ENCODE measurements at regions not wholly inside any gene's neighbourhood (a gene's known extent, or its start where the extent isn't known, plus 50 kb on each side); places are given as distances from the start of the nearest gene placed in this dataset.

DNA sequence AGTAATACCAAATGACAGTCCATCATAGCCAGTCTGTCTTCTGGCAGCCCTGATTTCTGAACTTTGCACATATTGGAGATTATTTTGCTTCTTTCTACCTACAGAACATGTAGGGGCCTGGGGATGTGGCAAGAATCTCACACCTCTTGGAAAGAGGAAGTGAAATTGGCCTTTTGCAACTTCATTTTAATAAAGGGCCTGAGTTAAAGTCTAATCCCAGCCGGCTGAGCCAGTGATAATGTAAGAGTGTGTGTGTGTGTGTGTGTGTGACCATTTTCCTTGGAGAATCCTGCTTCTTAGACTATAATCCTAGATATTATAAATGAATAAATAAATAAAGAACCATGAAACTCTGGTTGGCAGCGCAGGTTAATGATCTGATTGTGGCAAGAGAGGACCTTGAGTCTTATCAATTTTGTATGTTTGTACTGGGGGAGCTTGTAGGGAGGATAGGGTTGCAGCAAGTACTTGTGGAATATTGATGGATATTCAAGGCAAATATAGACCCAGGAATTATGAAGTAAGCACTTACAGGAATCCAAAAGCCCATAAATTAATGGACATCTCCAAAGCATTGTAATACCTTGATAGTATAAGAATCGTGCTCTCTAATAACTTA, 233.2 kb upstream of the AMIGO2 start (continued):
- TF ChIP-seq, protein P1, sequence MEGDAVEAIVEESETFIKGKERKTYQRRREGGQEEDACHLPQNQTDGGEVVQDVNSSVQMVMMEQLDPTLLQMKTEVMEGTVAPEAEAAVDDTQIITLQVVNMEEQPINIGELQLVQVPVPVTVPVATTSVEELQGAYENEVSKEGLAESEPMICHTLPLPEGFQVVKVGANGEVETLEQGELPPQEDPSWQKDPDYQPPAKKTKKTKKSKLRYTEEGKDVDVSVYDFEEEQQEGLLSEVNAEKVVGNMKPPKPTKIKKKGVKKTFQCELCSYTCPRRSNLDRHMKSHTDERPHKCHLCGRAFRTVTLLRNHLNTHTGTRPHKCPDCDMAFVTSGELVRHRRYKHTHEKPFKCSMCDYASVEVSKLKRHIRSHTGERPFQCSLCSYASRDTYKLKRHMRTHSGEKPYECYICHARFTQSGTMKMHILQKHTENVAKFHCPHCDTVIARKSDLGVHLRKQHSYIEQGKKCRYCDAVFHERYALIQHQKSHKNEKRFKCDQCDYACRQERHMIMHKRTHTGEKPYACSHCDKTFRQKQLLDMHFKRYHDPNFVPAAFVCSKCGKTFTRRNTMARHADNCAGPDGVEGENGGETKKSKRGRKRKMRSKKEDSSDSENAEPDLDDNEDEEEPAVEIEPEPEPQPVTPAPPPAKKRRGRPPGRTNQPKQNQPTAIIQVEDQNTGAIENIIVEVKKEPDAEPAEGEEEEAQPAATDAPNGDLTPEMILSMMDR (IDR thresholded peaks at IDR 0.05; ENCODE audit: low read depth, low read length, missing input control) = no peak

DNA sequence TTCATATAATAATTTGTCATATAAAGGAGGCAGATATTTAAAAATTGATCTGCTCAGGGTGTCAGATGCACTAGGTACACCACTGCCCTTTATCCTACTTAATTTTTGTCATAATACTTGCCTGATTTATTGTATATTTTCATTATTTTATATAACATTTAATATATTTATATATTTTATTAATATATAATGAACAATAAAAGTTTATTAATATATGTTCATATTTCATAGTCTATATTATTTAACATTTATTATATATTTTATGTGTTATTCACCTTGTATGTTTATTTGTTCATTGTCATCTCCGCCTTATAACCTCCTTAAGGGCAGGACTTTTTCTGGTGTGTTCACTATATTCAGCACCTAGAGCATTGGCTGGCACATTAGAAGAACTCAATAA, 232.4 kb upstream of the AMIGO2 start:
- peak overlapping the region; percentile 46 to 75 for H3K27ac ChIP-seq (ENCODE audit: low read depth in 1 of 2, low read length in 2 of 2)
- H3K9me3 ChIP-seq (ENCODE audit: control insufficient read depth in 4 of 4, low read length in 3 of 4) = no peaks in the 10 kb centered on the region
- H3K36me3 ChIP-seq (ENCODE audit: control insufficient read depth in 4 of 4, insufficient read depth in 3 of 4, low read depth in 1 of 4, low read length in 3 of 4) = no peaks in the 10 kb centered on the region
- no peak overlapping the region for H3K9ac ChIP-seq (ENCODE audit: low read depth in 1 of 2, low read length in 2 of 2)
- DNase-seq (ENCODE audit: low spot score) = no peak
- 98% methylated on average over 1 of the region's 1 CpG for whole genome bisulfite sequencing
- H3K4me3 ChIP-seq (ENCODE audit: low read depth in 1 of 3, low read length in 3 of 3) = no peak overlapping the region
- no peak for TF ChIP-seq YY1 (IDR thresholded peaks at IDR 0.05)
- TF ChIP-seq, protein P2, sequence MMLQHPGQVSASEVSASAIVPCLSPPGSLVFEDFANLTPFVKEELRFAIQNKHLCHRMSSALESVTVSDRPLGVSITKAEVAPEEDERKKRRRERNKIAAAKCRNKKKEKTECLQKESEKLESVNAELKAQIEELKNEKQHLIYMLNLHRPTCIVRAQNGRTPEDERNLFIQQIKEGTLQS (IDR thresholded peaks at IDR 0.05) = no peak
- TF ChIP-seq, protein P3, sequence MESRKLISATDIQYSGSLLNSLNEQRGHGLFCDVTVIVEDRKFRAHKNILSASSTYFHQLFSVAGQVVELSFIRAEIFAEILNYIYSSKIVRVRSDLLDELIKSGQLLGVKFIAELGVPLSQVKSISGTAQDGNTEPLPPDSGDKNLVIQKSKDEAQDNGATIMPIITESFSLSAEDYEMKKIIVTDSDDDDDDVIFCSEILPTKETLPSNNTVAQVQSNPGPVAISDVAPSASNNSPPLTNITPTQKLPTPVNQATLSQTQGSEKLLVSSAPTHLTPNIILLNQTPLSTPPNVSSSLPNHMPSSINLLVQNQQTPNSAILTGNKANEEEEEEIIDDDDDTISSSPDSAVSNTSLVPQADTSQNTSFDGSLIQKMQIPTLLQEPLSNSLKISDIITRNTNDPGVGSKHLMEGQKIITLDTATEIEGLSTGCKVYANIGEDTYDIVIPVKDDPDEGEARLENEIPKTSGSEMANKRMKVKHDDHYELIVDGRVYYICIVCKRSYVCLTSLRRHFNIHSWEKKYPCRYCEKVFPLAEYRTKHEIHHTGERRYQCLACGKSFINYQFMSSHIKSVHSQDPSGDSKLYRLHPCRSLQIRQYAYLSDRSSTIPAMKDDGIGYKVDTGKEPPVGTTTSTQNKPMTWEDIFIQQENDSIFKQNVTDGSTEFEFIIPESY (IDR thresholded peaks at IDR 0.05) = no peak
- TF ChIP-seq, protein P1 (IDR thresholded peaks at IDR 0.05; ENCODE audit: low read depth, low read length, missing input control) = no peak
- TF ChIP-seq RXRA (IDR thresholded peaks at IDR 0.05) = no peak
- no peak for TF ChIP-seq FOXA2 (IDR thresholded peaks at IDR 0.05)
- no peak for TF ChIP-seq HNF4A (conservative IDR thresholded peaks at IDR 0.05)
- no peak for TF ChIP-seq SP1 (IDR thresholded peaks at IDR 0.05)
- no peak for TF ChIP-seq JUND (IDR thresholded peaks at IDR 0.05)
- TF ChIP-seq HNF4G (IDR thresholded peaks at IDR 0.05) = no peak
- H3K4me1 ChIP-seq (ENCODE audit: control insufficient read depth in 4 of 4, insufficient read depth in 4 of 4, low read length in 3 of 4) = peaks cover 7 to 50% (median 30%) of the 10 kb centered on the region in 4 donors
- H3K27me3 ChIP-seq (ENCODE audit: control insufficient read depth in 4 of 4, insufficient read depth in 4 of 4, low read length in 3 of 4) = no peaks in the 10 kb centered on the region

DNA sequence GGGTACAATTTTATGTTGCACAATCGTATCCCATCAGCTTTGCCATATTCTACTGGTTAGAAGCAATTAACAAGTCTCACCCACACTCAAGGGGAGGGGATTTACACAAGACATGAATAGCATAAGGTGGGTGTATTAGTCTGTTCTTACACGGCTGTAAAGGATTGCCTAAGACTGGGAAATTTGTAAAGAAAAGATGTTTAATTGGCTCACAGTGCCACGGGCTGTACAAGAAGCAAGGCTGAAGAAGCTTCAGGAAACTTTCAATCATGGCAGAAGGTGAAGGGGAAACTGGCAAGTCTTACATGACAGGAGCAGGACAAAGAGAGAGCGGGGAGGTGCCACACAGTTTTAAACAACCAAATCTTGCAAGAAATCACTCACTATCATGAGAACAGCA, 231.8 kb upstream of the AMIGO2 start:
- no peak for DNase-seq (ENCODE audit: low spot score)
- no peaks in the 10 kb centered on the region for H3K9me3 ChIP-seq (ENCODE audit: control insufficient read depth in 4 of 4, low read length in 3 of 4)
- 70% methylated on average over 4 of the region's 4 CpGs for WGBS
- H3K9ac ChIP-seq (ENCODE audit: low read depth in 1 of 2, low read length in 2 of 2) = no peak overlapping the region
- peak overlapping the region in 1 of 2 donors; percentile 1 for H3K27ac ChIP-seq (ENCODE audit: low read depth in 1 of 2, low read length in 2 of 2)
- no peaks in the 10 kb centered on the region for H3K27me3 ChIP-seq (ENCODE audit: control insufficient read depth in 4 of 4, insufficient read depth in 4 of 4, low read length in 3 of 4)
- peaks cover 7 to 46% (median 28%) of the 10 kb centered on the region in 4 donors for H3K4me1 ChIP-seq (ENCODE audit: control insufficient read depth in 4 of 4, insufficient read depth in 4 of 4, low read length in 3 of 4)
- H3K36me3 ChIP-seq (ENCODE audit: control insufficient read depth in 4 of 4, insufficient read depth in 3 of 4, low read depth in 1 of 4, low read length in 3 of 4) = no peaks in the 10 kb centered on the region
- no peak overlapping the region for H3K4me3 ChIP-seq (ENCODE audit: low read depth in 1 of 3, low read length in 3 of 3)
- TF ChIP-seq EGR1 (IDR thresholded peaks at IDR 0.05; ENCODE audit: low read depth in 2 of 2) (no peak), RXRA (IDR thresholded peaks at IDR 0.05) (no peak), SP1 (IDR thresholded peaks at IDR 0.05) (no peak), NR2F2 (IDR thresholded peaks at IDR 0.05) (no peak), HNF4A (conservative IDR thresholded peaks at IDR 0.05) (no peak), GABPA (IDR thresholded peaks at IDR 0.05 in 1 of 2, conservative IDR thresholded peaks at IDR 0.05 in 1 of 2) (no peak), HNF4G (IDR thresholded peaks at IDR 0.05) (no peak), FOXA1 (IDR thresholded peaks at IDR 0.05) (no peak), JUND (IDR thresholded peaks at IDR 0.05) (no peak), TAF1 (conservative IDR thresholded peaks at IDR 0.05) (no peak), YY1 (IDR thresholded peaks at IDR 0.05) (no peak)
- TF ChIP-seq, protein P4, sequence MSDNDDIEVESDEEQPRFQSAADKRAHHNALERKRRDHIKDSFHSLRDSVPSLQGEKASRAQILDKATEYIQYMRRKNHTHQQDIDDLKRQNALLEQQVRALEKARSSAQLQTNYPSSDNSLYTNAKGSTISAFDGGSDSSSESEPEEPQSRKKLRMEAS (IDR thresholded peaks at IDR 0.05) = no peak
- TF ChIP-seq, protein P1 (IDR thresholded peaks at IDR 0.05; ENCODE audit: low read depth, low read length, missing input control) = no peak
- TF ChIP-seq, protein P2 (IDR thresholded peaks at IDR 0.05) = no peak
